HG02885 (cell line): ENCODE measurements at regions not wholly inside any gene's neighbourhood (a gene's known extent, or its start where the extent isn't known, plus 50 kb on each side); places are given as distances from the start of the nearest gene placed in this dataset.

ENCODE experiments used
- ATAC-seq: cut with Tn5 transposase; IDR thresholded peaks from one replicate; pipeline ENCODE4 v1.9.1; 2021; ENCODE audit warnings: mild to moderate bottlenecking; ENCODE audit not compliant: unreplicated experiment, poor library complexity

DNA sequence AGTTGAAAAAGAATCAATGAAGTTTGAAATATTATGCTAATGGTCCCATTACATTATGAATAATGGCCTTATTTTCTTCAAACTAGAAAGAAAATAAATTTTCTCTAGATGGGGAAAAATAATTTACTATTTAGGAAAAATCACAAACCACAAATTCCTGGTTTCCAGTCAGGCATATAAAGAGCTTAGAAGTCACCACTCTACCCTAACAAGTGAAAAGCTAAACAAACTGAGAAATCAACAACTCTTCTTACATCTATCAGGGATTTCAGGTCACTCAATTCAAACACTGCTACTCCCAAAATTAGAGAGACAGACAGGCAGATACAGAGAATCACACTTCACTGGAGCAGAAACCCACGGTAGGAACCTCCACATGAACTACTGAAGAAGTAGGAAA is 82.1 kb upstream of the LRRC7 start:
- no peak for ATAC-seq

DNA sequence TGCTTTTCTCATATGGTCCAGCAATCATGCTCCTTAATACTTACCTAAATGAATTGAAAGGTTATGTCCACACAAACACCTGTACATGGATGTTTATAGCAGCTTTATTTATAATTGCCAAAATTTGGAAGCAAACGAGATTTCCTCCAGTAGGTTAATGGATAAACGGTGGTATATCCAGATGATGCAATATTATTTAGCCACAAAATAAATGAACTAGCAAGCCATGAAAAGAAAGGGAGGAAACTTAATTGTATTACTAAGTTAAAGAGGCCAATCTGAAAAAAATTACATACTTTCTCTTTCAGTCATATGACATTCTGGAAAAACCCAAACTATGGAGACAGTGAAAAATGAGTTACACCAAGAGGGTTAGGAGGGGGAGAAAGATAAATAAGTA is 76.3 kb upstream of the LRRC7 start:
- no peak for ATAC-seq

DNA sequence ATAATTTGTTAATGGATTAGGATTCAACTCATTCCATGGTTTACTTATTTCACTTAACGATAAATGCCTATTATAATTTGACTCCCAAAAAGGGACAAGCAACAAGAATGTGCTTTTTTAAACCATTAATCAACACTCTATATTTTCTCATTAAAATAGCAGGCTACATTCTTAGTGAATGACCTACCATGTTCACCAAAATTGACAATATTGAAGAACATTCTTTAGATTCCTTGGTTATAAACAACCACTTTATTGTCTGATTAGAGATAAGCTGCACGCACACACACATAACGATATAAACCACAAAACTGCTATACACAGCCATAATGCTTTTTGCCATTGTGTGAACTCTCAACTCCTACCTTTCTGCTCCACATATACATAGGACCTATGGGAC is 75.4 kb upstream of the LRRC7 start:
- no peak for ATAC-seq

GRCh38 chr1:69494221-69494620 is 73.5 kb upstream of the LRRC7 start:
- ATAC-seq: no peak

- no peak for ATAC-seq
Measured at GRCh38 chr1:69497441-69498221, 70.1 kb upstream of the LRRC7 start.

DNA sequence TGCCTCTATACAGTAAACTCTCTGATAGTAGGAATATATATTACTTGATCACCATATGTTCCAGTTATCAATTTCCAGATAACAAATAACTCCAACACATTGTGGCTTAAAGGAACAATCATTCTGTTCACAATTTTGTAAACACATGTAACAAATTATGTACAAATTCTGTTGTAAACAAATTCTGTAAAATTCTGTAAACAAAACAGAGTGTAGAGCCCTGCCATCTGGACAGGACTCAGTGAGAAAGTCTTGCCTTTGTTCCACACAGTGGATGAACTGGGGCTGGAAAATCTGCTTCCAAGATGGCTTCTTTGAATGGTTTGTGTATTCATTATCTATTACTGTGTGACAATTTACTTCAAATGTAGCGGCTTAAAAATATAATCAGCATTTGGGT is 69.0 kb upstream of the LRRC7 start:
- ATAC-seq: no peak

GRCh38 chr1:69499203-69499803 is 68.4 kb upstream of the LRRC7 start:
- ATAC-seq: no peak

DNA sequence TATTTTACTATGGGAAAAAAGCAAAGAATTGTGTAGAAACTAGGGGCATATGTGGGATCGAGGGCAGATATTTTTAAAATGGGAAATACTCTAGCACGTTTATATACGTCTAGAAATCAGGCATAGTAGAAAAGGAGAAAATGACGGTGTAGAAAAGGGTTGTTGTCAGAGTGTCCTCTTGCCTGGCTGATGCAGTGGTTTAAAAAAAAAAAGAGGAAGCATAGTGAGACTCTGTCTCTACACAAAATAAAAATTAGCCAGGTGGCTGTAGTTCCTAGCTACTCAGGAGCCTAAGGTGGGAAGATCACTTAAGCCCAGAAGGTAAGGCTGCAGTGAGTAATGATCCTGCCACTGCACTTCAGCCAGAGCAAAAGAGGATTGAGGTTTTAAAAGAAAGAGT is 64.7 kb upstream of the LRRC7 start:
- ATAC-seq: no peak

- no peak for ATAC-seq
Measured at GRCh38 chr1:69504730-69505252, 62.9 kb upstream of the LRRC7 start.

GRCh38 chr1:69506311-69506710 is 61.4 kb upstream of the LRRC7 start:
- ATAC-seq: no peak

- no peak for ATAC-seq
Measured at GRCh38 chr1:69506721-69507120, 61.0 kb upstream of the LRRC7 start.

GRCh38 chr1:69510026-69510425 is 57.7 kb upstream of the LRRC7 start:
- ATAC-seq: no peak

DNA sequence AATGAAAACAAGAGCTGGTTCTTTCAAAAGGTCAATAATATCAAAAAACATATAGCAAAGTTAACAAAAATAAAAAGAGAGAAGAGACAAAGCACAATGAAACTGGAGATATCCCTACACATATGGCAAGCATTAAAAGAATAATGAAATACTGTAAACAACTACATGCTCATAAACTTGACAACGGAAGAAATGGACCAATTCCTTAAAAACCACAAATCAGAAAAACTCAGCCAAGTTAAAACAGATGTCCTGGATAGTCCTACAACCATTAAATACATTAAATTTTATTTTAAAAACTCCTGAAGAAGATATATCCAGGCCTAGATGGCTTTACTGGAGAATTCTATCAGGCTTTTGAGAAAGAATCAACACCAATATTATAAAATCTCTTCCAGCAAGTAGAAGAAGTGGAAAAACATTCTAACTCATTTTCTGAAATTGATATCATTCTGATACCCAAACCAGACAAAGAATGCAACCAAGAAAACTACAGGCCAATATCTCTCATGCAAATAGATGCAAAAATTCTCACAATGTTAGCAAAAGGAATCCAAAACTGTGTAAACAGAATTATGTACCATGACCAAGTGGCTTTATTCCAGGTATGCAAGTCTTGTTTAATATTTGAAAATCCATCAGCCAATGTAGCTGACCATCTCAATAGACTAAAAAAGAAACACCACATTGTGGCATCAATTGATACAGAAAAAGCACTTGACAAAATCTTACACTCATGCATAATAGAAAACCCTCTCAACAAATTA is 56.1 kb upstream of the LRRC7 start:
- no peak for ATAC-seq

DNA sequence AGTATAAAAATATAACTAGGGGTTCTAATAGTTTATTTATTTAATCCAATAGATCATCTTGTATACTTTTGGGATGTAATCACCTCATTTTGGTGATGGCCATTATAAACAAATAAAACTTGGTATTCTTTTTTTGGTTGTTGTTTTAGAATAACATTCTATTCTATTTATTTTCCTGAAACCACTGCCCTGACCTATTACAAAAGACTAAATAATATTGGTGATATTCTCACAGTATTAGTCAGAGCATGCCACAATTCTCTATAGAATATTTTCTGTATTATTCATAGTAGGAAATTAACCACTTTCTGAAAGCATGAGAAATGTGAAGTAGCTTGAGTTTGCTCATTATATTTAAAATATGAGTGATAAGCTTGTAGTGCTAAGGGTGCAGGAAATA is 54.1 kb upstream of the LRRC7 start:
- no peak for ATAC-seq
